ENCODE measurements at regions not wholly inside any gene's neighbourhood (a gene's known extent, or its start where the extent isn't known, plus 50 kb on each side); places are given as distances from the start of the nearest gene placed in this dataset.
"Not testable (repeated sequence)": the region's sequence is repeated elsewhere in the genome, so short reads cannot be mapped to it uniquely, and the experiment has no call there.

GRCh38 chr2:236644067-236644466, 74.4 kb downstream of the ACKR3 start:
- Histone ChIP-seq H3K4me3 (no peak overlapping the region), H3K27ac (peak overlapping the region; percentile 80 to 85)
- no peak for DNase-seq (ENCODE audit: low spot score)
- no peak for TF ChIP-seq CTCF (IDR thresholded peaks at IDR 0.05)

- DNase-seq (ENCODE audit: low spot score), result peak; percentile 55
These were observed 74.9 kb downstream of the ACKR3 start for GRCh38 chr2:236644502-236644911.

GRCh38 chr2:236645141-236645540, 75.5 kb downstream of the ACKR3 start:
- not testable (repeated sequence) for H3K4me3 ChIP-seq; DNase-seq (ENCODE audit: low spot score)
- H3K27ac ChIP-seq, result peak overlapping the region; percentile 77 to 84

More at GRCh38 chr2:236644502-236644911, 74.9 kb downstream of the ACKR3 start:
- H3K4me3 ChIP-seq, result no peak overlapping the region
- peak overlapping the region; percentile 77 to 85 for H3K27ac ChIP-seq
- no peak for TF ChIP-seq CTCF (IDR thresholded peaks at IDR 0.05)

- peak overlapping the region; percentile 77 to 84 for H3K27ac ChIP-seq
- no peak overlapping the region for H3K4me3 ChIP-seq
- peak; percentile 79 for DNase-seq (ENCODE audit: low spot score)
- no peak for TF ChIP-seq CTCF (IDR thresholded peaks at IDR 0.05)
These were observed 76.8 kb downstream of the ACKR3 start for GRCh38 chr2:236646441-236646840.

GRCh38 chr2:236646871-236647270, 77.2 kb downstream of the ACKR3 start:
- Histone ChIP-seq H3K4me3 (no peak overlapping the region), H3K27ac (peak overlapping the region; percentile 77 to 84)
- no peak for TF ChIP-seq CTCF (IDR thresholded peaks at IDR 0.05)
- peak; percentile 72 for DNase-seq (ENCODE audit: low spot score)

- H3K27ac ChIP-seq, result peak overlapping the region in 1 of 2 donors; percentile 77
- no peak for DNase-seq (ENCODE audit: low spot score)
- TF ChIP-seq CTCF (IDR thresholded peaks at IDR 0.05), result no peak
These were observed 78.0 kb downstream of the ACKR3 start for GRCh38 chr2:236647621-236648020.

GRCh38 chr2:236653863-236654262, 84.2 kb downstream of the ACKR3 start:
- Histone ChIP-seq H3K4me3 (no peak overlapping the region), H3K27ac (no peak overlapping the region)
- TF ChIP-seq CTCF (IDR thresholded peaks at IDR 0.05), result no peak
- DNase-seq (ENCODE audit: low spot score), result no peak

More at GRCh38 chr2:236647621-236648020, 78.0 kb downstream of the ACKR3 start:
- H3K4me3 ChIP-seq, result no peak overlapping the region

GRCh38 chr2:236654496-236654895, 84.9 kb downstream of the ACKR3 start:
- Histone ChIP-seq H3K4me3 (no peak overlapping the region), H3K27ac (peak overlapping the region in 1 of 2 donors; percentile 44)
- TF ChIP-seq CTCF (IDR thresholded peaks at IDR 0.05), result no peak
- peak; percentile 64 for DNase-seq (ENCODE audit: low spot score)
